IMR-90 (cell line): ENCODE measurements at regions not wholly inside any gene's neighbourhood (a gene's known extent, or its start where the extent isn't known, plus 50 kb on each side); places are given as distances from the start of the nearest gene placed in this dataset.

Experiments used
- ATAC-seq: fragments of 200-7000 bp; cut with Tn5 transposase; 2 replicates; pipeline ENCODE4 v1.9.1; 2020; ENCODE audit warnings: low read depth, mild to moderate bottlenecking, moderate library complexity
- BruUV-seq: library from RNA; stranded (reverse); fragments of 400-500 nt; replicated peaks from 2 replicates; lab custom pipeline; 2021; lab: Mats Ljungman, UMichigan
- CTCF ChIA-PET: fragments of 300-600 bp; formaldehyde crosslinking; extraction: SDS; loops from one replicate; lab custom pipeline; 2021; ENCODE audit warnings: antibody characterized with exemption; lab: Yijun Ruan, JAX
- POLR2A ChIA-PET: fragments of 300-600 bp; sonication (Branson Sonifier 250); formaldehyde crosslinking; loops from one replicate; lab custom pipeline; 2022; ENCODE audit warnings: antibody characterized with exemption; ENCODE audit not compliant: unreplicated experiment; lab: Charles Lee
- DNase-seq: peaks from one replicate; pipeline ENCODE4 v3.0.0; 2013
- H2AFZ ChIP-seq: replicated peaks from 2 replicates; pipeline ENCODE3; 2013; ENCODE audit warnings: low read length, mild to moderate bottlenecking; ENCODE audit not compliant: poor library complexity
- H2AK5ac ChIP-seq: 2 replicates; pipeline ENCODE4 v1.6.1; 2013; ENCODE audit warnings: low read depth, low read length, inconsistent platforms
- H2AK9ac ChIP-seq: replicated peaks from 2 replicates; pipeline ENCODE3; 2013; ENCODE audit warnings: mild to moderate bottlenecking, low read depth, low read length, moderate library complexity; ENCODE audit not compliant: poor library complexity
- H2BK120ac ChIP-seq: 2 replicates; pipeline ENCODE4 v1.6.1; 2013; ENCODE audit warnings: low read depth, low read length, inconsistent platforms
- H2BK15ac ChIP-seq: 3 replicates; pipeline ENCODE4 v1.6.1; 2013; ENCODE audit warnings: low read depth, low read length, inconsistent platforms
- H2BK20ac ChIP-seq: 2 replicates; pipeline ENCODE4 v1.6.1; 2013; ENCODE audit warnings: low read depth, mild to moderate bottlenecking, inconsistent platforms, low read length, moderate library complexity
- H2BK5ac ChIP-seq: 2 replicates; pipeline ENCODE4 v1.6.1; 2013; ENCODE audit warnings: mild to moderate bottlenecking, low read depth, low read length, inconsistent platforms; ENCODE audit not compliant: poor library complexity, severe bottlenecking
- H3K14ac ChIP-seq: replicated peaks from 2 replicates; pipeline ENCODE4 v1.6.1; 2013; ENCODE audit warnings: low read depth, low read length, inconsistent platforms
- H3K18ac ChIP-seq: 2 replicates; pipeline ENCODE4 v1.6.1; 2013; ENCODE audit warnings: low read depth, low read length, control low read depth
- H3K23ac ChIP-seq: 2 replicates; pipeline ENCODE4 v1.6.1; 2013; ENCODE audit warnings: low read depth, low read length, inconsistent platforms
- H3K27ac ChIP-seq: 2 replicates; pipeline ENCODE4 v1.5.1; 2013; ENCODE audit warnings: mild to moderate bottlenecking, control low read depth, low read length; ENCODE audit not compliant: insufficient read depth
- H3K27me3 ChIP-seq: 2 replicates; pipeline ENCODE4 v1.6.1; 2013; ENCODE audit warnings: low read length; ENCODE audit not compliant: control insufficient read depth, insufficient read depth
- H3K36me3 ChIP-seq: 2 replicates; pipeline ENCODE4 v1.6.1; 2013; ENCODE audit warnings: low read length, mixed read lengths; ENCODE audit not compliant: control insufficient read depth, insufficient read depth
- H3K4ac ChIP-seq: 2 replicates; pipeline ENCODE4 v1.6.1; 2013; ENCODE audit warnings: low read depth, low read length, inconsistent platforms
- H3K4me1 ChIP-seq: 2 replicates; pipeline ENCODE4 v1.6.1; 2013; ENCODE audit warnings: low read length, mixed read lengths; ENCODE audit not compliant: control insufficient read depth, insufficient read depth
- H3K4me2 ChIP-seq: 2 replicates; pipeline ENCODE4 v1.6.1; 2013; ENCODE audit warnings: low read depth, mild to moderate bottlenecking, control low read depth, low read length, moderate library complexity
- H3K4me3 ChIP-seq: 2 replicates; pipeline ENCODE4 v1.5.1; 2013; ENCODE audit warnings: low read depth, mild to moderate bottlenecking, control low read depth, low read length, moderate library complexity; ENCODE audit not compliant: insufficient read depth
- H3K56ac ChIP-seq: 2 replicates; pipeline ENCODE4 v1.6.1; 2013; ENCODE audit warnings: low read length, inconsistent platforms; ENCODE audit not compliant: insufficient read depth; ENCODE audit errors: extremely low read depth
- H3K79me1 ChIP-seq, 2 experiments: 2 replicates each; pipeline ENCODE4 v1.6.1; 2013; ENCODE audit warnings: low read length in 2 of 2, inconsistent platforms in 1 of 2, low read depth in 1 of 2
- H3K9ac ChIP-seq: 2 replicates; pipeline ENCODE4 v1.6.1; 2013; ENCODE audit warnings: low read depth, low read length, control low read depth
- H3K9me1 ChIP-seq: 2 replicates; pipeline ENCODE4 v1.6.1; 2013; ENCODE audit warnings: low read length, inconsistent platforms; ENCODE audit not compliant: insufficient read depth
- H3K9me3 ChIP-seq: 2 replicates; pipeline ENCODE4 v1.6.1; 2013; ENCODE audit warnings: low read length; ENCODE audit not compliant: control insufficient read depth, insufficient read depth
- H4K20me1 ChIP-seq: 2 replicates; pipeline ENCODE4 v1.6.1; 2013; ENCODE audit warnings: low read length, inconsistent platforms; ENCODE audit not compliant: insufficient read depth
- H4K5ac ChIP-seq: 2 replicates; pipeline ENCODE4 v1.6.1; 2013; ENCODE audit warnings: mild to moderate bottlenecking, low read depth, low read length, control low read depth
- H4K8ac ChIP-seq, 2 experiments: 2 replicates each; pipeline ENCODE4 v1.6.1; 2013; ENCODE audit warnings: low read depth in 2 of 2, low read length in 2 of 2, control low read depth in 1 of 2, inconsistent platforms in 1 of 2
- H4K91ac ChIP-seq: 2 replicates; pipeline ENCODE4 v1.6.1; 2013; ENCODE audit warnings: low read depth, low read length, inconsistent platforms; ENCODE audit not compliant: insufficient read depth
- POLR2A ChIP-seq: IDR thresholded peaks from 2 replicates; pipeline ENCODE4 v1.6.1; 2012; ENCODE audit warnings: mild to moderate bottlenecking, low read depth, low read length
- WGBS, 2 experiments: methylation state at CpG; one replicate each; pipeline versions ENCODE4 v1.1.5 to v1.1.7; 2013; ENCODE audit warnings: missing lambda C conversion rate in 2 of 2; ENCODE audit not compliant: insufficient read length in 1 of 2; ENCODE audit errors: extremely low coverage in 2 of 2; 5-methylcytosine and 5-hydroxymethylcytosine counted together
- dilution Hi-C: fragments of 300-500 bp; cut with HindIII; formaldehyde crosslinking; loops from one replicate; pipeline ENCODE4 v1.14.3; 2018; ENCODE audit warnings: low sequenced_read_pairs; ENCODE audit not compliant: unreplicated experiment
- in situ Hi-C: fragments of 300-500 bp; cut with MboI; formaldehyde crosslinking; loops from 3 replicates; pipeline ENCODE4 v1.14.3; 2019; ENCODE audit warnings: low sequenced_read_pairs, inconsistent platforms, mixed read lengths
- intact Hi-C: fragments of 100-400 bp; cut with micrococcal nuclease; formaldehyde crosslinking; loops from 2 replicates; pipeline ENCODE4 v1.10.0; 2022
- TF ChIP-seq, protein P1 (sequence below): conservative IDR thresholded peaks from 2 replicates; pipeline ENCODE4 v1.5.1; 2012; ENCODE audit warnings: mild to moderate bottlenecking, low read depth, low read length, improper control_type of control experiment

DNA sequence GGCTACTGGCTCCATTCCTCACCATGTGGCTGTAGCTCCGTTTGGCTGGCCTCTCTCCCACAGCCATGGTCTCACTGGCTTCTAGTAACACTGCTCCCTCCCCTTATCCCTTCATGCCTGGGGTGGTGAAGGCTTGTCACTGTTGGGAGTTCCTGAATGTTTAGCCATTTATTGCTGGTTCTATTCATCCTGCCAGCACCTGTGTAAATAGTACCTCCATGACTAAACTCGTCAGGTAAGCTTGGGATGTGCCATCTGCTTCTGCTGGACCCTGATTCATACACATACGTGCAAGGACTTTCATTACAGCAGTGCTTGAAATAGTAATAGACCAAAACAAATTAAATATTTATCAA, 61.6 kb downstream of the CCDC71L start:
- ChIA-PET POLR2A (no interaction called here), CTCF (interaction anchor here (1.1 kb wide), 1 partner anchor 57 kb away, joined by 4 read pairs; no protein-coding TSS in a partner anchor)
- Histone ChIP-seq H3K79me1 (no peaks in the 10 kb centered on the region), H3K27me3 (no peaks in the 10 kb centered on the region), H2AFZ (peak overlapping the region; percentile 82), H3K9me3 (no peaks in the 10 kb centered on the region), H3K4me1 (no peaks in the 10 kb centered on the region), H4K91ac (peak overlapping the region; percentile 29; the same call in 1 of the 2 replicates), H3K36me3 (no peaks in the 10 kb centered on the region), H4K8ac (peak overlapping the region; percentile 78 to 86; a peak in 3 of 4 replicates), H3K9ac (no peak overlapping the region), H3K56ac (no peak overlapping the region), H2BK5ac (no peak overlapping the region), H3K18ac (no peak overlapping the region), H2BK20ac (no peak overlapping the region), H2BK120ac (no peak overlapping the region; the same call in 1 of the 2 replicates), H3K4me2 (no peak overlapping the region), H3K14ac (no peak overlapping the region), H2BK15ac (peak overlapping the region; percentile 48; the same call in 1 of the 3 replicates), H4K20me1 (no peaks in the 10 kb centered on the region), H3K4ac (0 out of 2 replicates have a peak overlapping the region, but pooled peaks have one; percentile 27), H2AK9ac (no peak overlapping the region), H3K23ac (no peak overlapping the region), H3K4me3 (no peak overlapping the region), H2AK5ac (no peak overlapping the region; the same call in 1 of the 2 replicates), H3K27ac (no peak overlapping the region), H3K9me1 (0 out of 2 replicates have a peak, but pooled peaks cover 5% of the 10 kb centered on the region), H4K5ac (peak overlapping the region; percentile 42)
- intact Hi-C loops (no loop called here), dilution Hi-C loops (no loop called here), in situ Hi-C loops (no loop called here)
- no peak for ATAC-seq
- TF ChIP-seq, protein P1, sequence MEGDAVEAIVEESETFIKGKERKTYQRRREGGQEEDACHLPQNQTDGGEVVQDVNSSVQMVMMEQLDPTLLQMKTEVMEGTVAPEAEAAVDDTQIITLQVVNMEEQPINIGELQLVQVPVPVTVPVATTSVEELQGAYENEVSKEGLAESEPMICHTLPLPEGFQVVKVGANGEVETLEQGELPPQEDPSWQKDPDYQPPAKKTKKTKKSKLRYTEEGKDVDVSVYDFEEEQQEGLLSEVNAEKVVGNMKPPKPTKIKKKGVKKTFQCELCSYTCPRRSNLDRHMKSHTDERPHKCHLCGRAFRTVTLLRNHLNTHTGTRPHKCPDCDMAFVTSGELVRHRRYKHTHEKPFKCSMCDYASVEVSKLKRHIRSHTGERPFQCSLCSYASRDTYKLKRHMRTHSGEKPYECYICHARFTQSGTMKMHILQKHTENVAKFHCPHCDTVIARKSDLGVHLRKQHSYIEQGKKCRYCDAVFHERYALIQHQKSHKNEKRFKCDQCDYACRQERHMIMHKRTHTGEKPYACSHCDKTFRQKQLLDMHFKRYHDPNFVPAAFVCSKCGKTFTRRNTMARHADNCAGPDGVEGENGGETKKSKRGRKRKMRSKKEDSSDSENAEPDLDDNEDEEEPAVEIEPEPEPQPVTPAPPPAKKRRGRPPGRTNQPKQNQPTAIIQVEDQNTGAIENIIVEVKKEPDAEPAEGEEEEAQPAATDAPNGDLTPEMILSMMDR, result no peak
- TF ChIP-seq POLR2A, result no peak
- BruUV-seq, result no TSS peak
- WGBS, 2 experiments, result no CpG with 5 or more reads among the region's 3 CpGs
- no peak for DNase-seq
